ENCODE measurements at regions not wholly inside any gene's neighbourhood (a gene's known extent, or its start where the extent isn't known, plus 50 kb on each side); places are given as distances from the start of the nearest gene placed in this dataset.

DNA sequence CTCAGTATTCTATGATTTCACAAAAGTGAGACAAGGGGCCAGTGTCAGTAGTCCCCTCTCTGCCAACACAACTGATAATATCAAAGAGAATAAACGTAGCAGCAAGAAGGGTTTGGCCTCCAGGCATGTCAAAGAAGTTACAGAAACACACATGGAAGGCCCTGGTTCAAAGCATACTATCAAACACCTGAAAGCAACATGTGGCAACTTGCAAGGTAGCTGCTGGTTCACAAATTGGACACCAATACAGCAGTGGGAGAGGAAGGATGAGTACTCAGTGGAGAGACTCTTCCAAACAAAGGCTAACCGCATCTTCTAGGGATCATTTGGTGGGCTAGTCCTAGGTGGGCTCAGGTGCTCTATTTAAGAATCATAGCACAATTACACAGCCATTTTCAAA is 74.9 kb upstream of the MAOA start:
- DNase-seq (ENCODE audit: low spot score): no peak

DNA sequence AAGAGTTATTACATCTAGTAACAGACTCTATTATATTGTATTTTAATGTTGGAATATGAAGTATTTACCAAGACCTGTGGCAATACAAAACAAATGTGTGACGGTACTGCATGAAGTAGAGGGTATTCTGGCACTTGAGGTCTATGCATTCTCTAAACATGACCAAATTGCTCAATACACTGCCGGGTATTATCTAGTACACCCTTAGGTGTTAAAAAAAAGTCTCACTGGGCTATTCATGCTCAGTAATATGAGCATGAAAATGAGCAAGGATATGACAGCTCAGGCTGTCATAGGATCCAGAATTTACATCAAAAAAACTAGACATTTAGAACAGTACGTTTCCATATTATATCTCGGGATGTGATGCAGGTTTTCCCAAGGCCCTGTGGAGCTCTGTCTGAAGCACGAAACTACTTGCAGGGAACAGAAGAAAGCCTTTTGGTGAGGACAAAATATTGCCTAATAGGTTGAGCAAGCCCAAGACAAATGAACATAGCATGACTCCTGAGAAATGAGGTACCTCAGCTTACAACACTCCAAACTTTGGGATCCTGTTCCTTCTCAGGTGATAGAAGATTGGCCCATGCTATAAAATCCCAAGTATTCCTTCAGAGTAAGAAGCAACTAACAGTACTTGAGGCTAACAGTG is 74.1 kb upstream of the MAOA start:
- DNase-seq (ENCODE audit: low spot score): no peak

DNA sequence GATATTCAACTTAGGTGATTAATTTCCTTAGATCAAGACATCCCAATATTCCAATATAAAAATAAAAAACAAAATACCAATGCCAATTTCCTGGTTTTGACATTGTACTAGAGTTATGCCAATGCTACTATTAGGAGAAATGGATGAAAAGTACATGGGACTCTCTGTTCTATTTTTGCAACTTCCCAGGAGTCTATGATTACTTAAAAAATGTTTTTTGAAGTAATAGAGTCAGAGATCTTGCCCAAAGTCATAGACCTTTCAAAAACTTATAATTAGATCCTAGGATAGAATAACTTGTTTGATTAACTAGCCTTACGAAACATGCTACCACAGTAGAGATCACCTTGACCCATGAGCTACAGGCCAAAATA is 73.6 kb upstream of the MAOA start:
- DNase-seq (ENCODE audit: low spot score): no peak

DNA sequence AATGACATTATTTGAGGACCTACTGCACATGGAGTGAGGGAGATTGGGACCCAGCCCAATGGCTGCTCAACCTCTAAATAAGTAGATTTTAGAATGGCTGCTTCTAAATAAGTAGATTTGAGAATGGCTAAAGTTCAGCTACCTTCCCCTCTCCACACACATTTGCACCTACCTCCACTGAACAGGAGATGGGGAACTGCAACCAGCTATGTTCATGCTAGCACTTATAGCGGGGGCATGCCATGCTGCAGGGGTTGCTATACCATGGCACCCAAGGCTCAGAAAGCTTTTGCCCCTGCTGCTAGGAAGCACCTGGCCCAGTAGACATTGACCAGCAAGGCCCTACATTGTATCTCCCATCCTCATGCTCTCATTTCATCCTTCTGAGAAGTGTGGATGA is 70.2 kb upstream of the MAOA start:
- DNase-seq (ENCODE audit: low spot score): no peak

DNA sequence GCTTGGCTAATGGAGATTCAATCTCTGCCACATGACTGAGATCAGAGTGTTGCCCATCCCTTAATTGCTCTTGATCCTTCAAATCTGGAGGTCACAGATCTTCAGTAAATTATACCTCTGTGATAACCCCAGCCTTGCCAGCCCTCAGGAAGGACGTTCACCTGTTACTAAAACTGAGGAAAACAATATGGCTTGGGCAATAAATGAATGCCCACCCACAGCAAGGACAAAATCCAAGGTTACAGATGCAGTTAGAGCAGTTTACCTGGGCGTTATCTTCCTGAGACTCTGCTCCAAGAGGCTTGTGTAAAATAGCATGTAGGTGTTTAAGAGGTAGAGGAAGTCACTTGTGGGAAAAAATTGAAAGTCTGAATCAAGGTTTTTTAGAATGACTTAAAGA is 69.3 kb upstream of the MAOA start:
- DNase-seq (ENCODE audit: low spot score): no peak

DNA sequence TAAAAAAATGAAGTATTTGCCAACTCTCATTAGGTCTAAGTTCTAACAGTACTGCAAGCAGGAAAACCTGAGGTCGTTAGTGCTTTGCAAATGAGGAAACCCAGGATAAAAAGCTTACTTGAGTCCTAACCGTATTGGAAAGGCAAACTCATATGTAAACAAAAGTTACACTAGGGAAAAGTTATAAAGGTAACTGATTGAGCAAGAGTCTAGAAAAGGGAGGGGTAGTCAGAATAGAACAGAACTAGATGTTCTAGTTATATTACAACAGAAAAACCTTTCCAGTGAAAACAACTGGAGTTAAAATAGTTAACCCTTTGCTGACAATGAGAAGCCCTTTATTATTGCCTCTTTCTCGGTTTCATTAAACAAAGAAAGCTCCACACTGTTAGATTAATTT is 66.4 kb upstream of the MAOA start:
- no peak for DNase-seq (ENCODE audit: low spot score)

DNA sequence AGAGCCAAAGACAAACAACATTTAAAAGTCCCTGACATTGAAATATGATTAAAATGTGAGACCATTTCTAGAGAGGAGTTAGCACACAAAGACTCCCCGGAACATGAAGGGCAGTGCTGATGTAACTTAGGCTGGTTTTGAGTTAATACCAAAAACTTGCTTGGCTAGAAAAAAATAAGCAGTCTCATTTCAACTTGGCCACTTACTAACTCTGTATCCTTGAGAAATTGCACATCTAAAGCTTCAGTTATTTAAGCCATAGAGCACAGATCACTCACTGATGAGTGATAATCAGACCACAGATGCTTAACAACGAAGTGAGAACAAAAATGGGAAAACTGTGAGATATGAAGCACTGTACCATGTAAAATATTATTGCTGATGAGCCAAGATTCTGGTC is 65.9 kb upstream of the MAOA start:
- DNase-seq (ENCODE audit: low spot score): no peak

DNA sequence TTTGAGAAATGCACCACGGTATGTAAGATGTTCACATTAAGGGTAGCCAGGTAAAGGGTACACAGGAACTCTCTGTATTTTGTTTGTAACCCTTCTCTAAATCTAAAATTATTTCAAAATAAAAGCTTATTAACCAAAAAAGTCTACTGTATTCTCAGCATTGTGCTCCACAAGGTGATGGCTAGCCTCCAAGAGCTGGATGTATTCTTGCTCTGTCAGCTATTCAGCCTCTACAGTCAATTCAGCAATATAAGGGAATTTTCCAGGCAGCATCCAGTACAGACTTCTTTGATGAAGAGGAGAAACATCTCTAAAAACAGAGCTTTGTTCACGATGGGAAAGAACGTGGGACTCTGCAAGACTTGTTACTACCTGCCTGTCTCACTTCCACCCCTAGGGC is 63.5 kb upstream of the MAOA start:
- DNase-seq (ENCODE audit: low spot score): no peak

DNA sequence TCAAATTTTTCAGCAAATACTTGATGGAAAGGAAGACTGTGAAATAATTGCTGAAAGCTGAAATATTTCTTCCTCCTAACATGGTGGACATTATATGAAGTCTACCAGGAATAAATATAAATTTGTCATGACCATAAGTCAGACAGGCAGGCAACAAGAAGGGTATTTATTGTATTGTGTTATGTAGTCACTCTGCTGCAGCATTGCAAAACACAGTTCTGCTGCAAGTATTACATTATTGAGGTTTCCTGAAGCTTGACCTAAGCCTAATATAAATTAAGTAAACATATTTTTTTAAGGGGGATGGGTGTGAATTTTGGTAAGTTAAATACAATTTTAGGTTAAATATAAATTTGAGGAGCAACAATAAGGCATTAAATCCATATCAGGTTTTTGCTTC is 60.2 kb upstream of the MAOA start:
- DNase-seq (ENCODE audit: low spot score): no peak

DNA sequence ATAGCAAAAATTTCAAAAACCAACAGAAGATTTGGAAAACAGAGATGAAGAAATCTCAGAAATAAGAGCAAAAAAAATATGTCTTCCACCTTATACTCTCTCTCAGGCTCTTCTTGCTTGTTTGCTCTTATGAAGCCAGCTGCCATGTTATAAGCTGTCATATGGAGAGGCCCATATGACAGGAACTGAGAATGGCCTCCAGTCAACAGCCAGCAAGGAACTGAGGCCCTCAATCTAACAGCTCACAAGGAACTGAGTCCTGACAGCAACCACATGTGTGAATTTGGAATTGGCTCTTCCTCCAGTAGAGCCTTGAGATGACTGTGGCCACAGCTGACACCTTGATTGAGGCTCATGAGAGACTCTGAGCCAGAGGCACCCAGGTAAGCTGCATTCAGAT is 51.3 kb upstream of the MAOA start:
- DNase-seq (ENCODE audit: low spot score): no peak

DNA sequence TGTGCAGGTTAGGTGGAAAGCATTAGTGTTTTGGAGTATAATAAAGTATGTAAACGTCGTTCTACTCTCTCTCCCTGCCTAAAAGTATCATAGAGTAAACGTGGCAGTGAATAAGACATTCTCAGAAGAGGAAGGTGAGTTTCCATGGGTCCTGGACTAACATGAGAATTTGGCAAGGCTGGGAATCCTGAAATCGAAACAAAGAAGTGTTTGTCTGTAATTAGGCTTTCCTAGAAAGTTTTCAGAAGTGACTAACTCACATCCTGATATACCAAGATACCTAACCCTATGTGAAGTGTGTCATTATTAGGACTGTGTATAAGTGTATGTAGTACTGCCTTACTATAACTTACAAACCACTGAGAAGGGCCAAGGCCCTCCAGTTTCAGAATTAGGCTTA is 50.7 kb upstream of the MAOA start:
- DNase-seq (ENCODE audit: low spot score): no peak

All from Ammon's horn (tissue), 1 donor.